Smooth muscle cell (in vitro differentiated cells): ENCODE measurements at regions not wholly inside any gene's neighbourhood (a gene's known extent, or its start where the extent isn't known, plus 50 kb on each side); places are given as distances from the start of the nearest gene placed in this dataset.

Experiments
- DNase-seq: peaks from one replicate; lab custom pipeline; 2025; ENCODE audit not compliant: unreplicated experiment; lab: John Stamatoyannopoulos, UW
- H2AFZ ChIP-seq: fragments of 200-600 bp; sonication (generic); 2 replicates; pipeline ENCODE4 v1.6.0; 2016; ENCODE audit warnings: antibody characterized with exemption, low read depth, mild to moderate bottlenecking
- H3F3A ChIP-seq: fragments of 200-600 bp; sonication (generic); 2 replicates; pipeline ENCODE4 v1.6.0; 2017; ENCODE audit warnings: antibody characterized with exemption, low read depth
- H3K27ac ChIP-seq: fragments of 200-600 bp; sonication (generic); 2 replicates; pipeline ENCODE4 v1.5.1; 2016; ENCODE audit warnings: low read depth, mild to moderate bottlenecking
- H3K27me3 ChIP-seq: fragments of 200-600 bp; sonication (generic); 2 replicates; pipeline ENCODE4 v1.6.1; 2016; ENCODE audit warnings: low read depth, mild to moderate bottlenecking
- H3K36me3 ChIP-seq: fragments of 200-600 bp; sonication (generic); 2 replicates; pipeline ENCODE4 v1.5.1; 2016; ENCODE audit warnings: low read depth
- H3K4me1 ChIP-seq: fragments of 200-600 bp; sonication (generic); 2 replicates; pipeline ENCODE4 v1.5.1; 2016; ENCODE audit warnings: low read depth
- H3K4me2 ChIP-seq: fragments of 200-600 bp; sonication (generic); 2 replicates; pipeline ENCODE4 v1.6.0; 2016; ENCODE audit warnings: mild to moderate bottlenecking
- H3K4me3 ChIP-seq: fragments of 200-600 bp; sonication (generic); 2 replicates; pipeline ENCODE4 v1.5.1; 2016; ENCODE audit warnings: mild to moderate bottlenecking
- H3K79me2 ChIP-seq: fragments of 200-600 bp; sonication (generic); 2 replicates; pipeline ENCODE4 v1.6.0; 2016; ENCODE audit warnings: low read depth, mild to moderate bottlenecking
- H3K9ac ChIP-seq: fragments of 200-600 bp; sonication (generic); 2 replicates; pipeline ENCODE4 v1.6.0; 2016; ENCODE audit warnings: low read depth
- H3K9me3 ChIP-seq: fragments of 200-600 bp; sonication (generic); replicated peaks from 2 replicates; pipeline ENCODE4 v1.5.1; 2016; ENCODE audit warnings: low read depth
- H4K20me1 ChIP-seq: fragments of 200-600 bp; sonication (generic); 2 replicates; pipeline ENCODE4 v1.6.0; 2016; ENCODE audit warnings: low read depth
- WGBS: methylation state at CpG from one replicate; pipeline ENCODE4 v1.1.7; 2016; ENCODE audit warnings: low lambda C conversion rate; 5-methylcytosine and 5-hydroxymethylcytosine counted together
- TF ChIP-seq, protein P1 (sequence below): fragments of 200-600 bp; sonication (generic); IDR thresholded peaks from 2 replicates; pipeline ENCODE4 v1.5.1; 2017; ENCODE audit warnings: borderline replicate concordance, mild to moderate bottlenecking, antibody characterized with exemption; ENCODE audit not compliant: insufficient read depth, poor library complexity, severe bottlenecking

- WGBS, result 95% methylated on average over 19 of the region's 19 CpGs
- DNase-seq, result no peak
- H3K36me3 ChIP-seq, result no peaks in the 10 kb centered on the region
- H4K20me1 ChIP-seq, result no peaks in the 10 kb centered on the region
- H3K27me3 ChIP-seq, result no peaks in the 10 kb centered on the region
- no peak overlapping the region for H3K9ac ChIP-seq
- H3F3A ChIP-seq, result peaks cover 3% of the 10 kb centered on the region
- TF ChIP-seq, protein P1, sequence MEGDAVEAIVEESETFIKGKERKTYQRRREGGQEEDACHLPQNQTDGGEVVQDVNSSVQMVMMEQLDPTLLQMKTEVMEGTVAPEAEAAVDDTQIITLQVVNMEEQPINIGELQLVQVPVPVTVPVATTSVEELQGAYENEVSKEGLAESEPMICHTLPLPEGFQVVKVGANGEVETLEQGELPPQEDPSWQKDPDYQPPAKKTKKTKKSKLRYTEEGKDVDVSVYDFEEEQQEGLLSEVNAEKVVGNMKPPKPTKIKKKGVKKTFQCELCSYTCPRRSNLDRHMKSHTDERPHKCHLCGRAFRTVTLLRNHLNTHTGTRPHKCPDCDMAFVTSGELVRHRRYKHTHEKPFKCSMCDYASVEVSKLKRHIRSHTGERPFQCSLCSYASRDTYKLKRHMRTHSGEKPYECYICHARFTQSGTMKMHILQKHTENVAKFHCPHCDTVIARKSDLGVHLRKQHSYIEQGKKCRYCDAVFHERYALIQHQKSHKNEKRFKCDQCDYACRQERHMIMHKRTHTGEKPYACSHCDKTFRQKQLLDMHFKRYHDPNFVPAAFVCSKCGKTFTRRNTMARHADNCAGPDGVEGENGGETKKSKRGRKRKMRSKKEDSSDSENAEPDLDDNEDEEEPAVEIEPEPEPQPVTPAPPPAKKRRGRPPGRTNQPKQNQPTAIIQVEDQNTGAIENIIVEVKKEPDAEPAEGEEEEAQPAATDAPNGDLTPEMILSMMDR, result no peak
- no peak overlapping the region for H3K4me3 ChIP-seq
- H2AFZ ChIP-seq, result no peak overlapping the region
- H3K79me2 ChIP-seq, result no peaks in the 10 kb centered on the region
- no peak overlapping the region for H3K4me2 ChIP-seq
- no peaks in the 10 kb centered on the region for H3K4me1 ChIP-seq
- no peaks in the 10 kb centered on the region for H3K9me3 ChIP-seq
- no peak overlapping the region for H3K27ac ChIP-seq
Observed at GRCh38 chrX:2640436-2641150, 50.5 kb upstream of the CD99 start.

DNA sequence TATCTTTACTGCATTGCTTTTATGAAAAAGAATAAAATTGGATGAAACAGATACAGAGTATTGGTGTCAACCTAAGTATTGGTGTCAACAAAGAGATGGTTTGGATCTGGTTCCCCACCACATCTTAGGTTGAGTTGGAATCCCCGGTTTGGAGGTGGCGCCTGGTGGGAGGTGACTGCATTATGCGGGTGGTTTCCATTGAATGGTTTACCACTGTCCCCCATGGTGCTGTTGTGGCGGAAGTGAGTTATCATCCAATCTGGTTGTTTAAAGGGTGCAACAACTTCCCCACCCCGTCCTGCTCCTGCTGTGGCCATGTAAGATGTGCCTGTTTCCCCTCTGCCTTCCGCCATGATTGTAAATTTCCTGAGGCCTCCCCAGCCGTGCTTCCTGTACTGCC, 52.8 kb upstream of the CD99 start:
- Histone ChIP-seq H3K4me1 (no peaks in the 10 kb centered on the region), H2AFZ (no peak overlapping the region), H3K4me2 (no peak overlapping the region), H4K20me1 (no peaks in the 10 kb centered on the region), H3K4me3 (no peak overlapping the region), H3K9ac (no peak overlapping the region), H3K36me3 (no peaks in the 10 kb centered on the region), H3F3A (peaks cover 2% of the 10 kb centered on the region), H3K27ac (no peak overlapping the region), H3K79me2 (no peaks in the 10 kb centered on the region), H3K9me3 (no peaks in the 10 kb centered on the region), H3K27me3 (no peaks in the 10 kb centered on the region)
- TF ChIP-seq, protein P1, result no peak
- no peak for DNase-seq
- 95% methylated on average over 7 of the region's 7 CpGs for WGBS

DNA sequence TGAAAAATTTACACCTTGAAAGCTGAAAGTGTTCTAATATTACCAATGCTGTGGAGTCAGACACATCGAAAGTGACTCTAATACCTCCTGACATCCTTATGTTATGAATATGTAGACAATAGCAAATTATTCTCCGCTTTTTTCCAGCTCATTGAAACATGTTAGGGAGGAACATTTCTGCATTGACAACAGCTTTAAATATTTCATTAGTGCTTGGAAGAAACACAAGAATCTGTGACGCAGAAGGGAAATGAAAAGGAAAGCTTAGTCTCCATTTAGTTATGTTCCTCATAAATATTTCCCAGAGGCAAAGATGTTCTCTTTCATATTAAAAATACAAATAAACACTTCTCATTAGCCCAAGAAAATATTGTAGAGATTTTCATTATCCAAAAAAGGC, 55.8 kb upstream of the CD99 start:
- Histone ChIP-seq H3K27ac (no peak overlapping the region), H3K4me1 (no peaks in the 10 kb centered on the region), H3K9ac (no peak overlapping the region), H3F3A (no peaks in the 10 kb centered on the region), H4K20me1 (no peaks in the 10 kb centered on the region), H3K4me2 (no peak overlapping the region), H3K27me3 (no peaks in the 10 kb centered on the region), H3K79me2 (no peaks in the 10 kb centered on the region), H3K4me3 (no peak overlapping the region), H3K36me3 (no peaks in the 10 kb centered on the region), H3K9me3 (no peaks in the 10 kb centered on the region), H2AFZ (no peak overlapping the region)
- no peak for DNase-seq
- 100% methylated on average over 3 of the region's 3 CpGs for WGBS
- TF ChIP-seq, protein P1, result no peak
